ENCODE measurements at regions not wholly inside any gene's neighbourhood (a gene's known extent, or its start where the extent isn't known, plus 50 kb on each side); places are given as distances from the start of the nearest gene placed in this dataset.

- TF ChIP-seq CTCF (conservative IDR thresholded peaks at IDR 0.05; ENCODE audit: low read length) = no peak
- TF ChIP-seq EZH2phosphoT487 (IDR thresholded peaks at IDR 0.05; ENCODE audit: borderline replicate concordance) = no peak
These were observed 243.2 kb upstream of the RGMA start for GRCh38 chr15:93332168-93332553.

Measured in Loucy (cell line).